ENCODE measurements at regions not wholly inside any gene's neighbourhood (a gene's known extent, or its start where the extent isn't known, plus 50 kb on each side); places are given as distances from the start of the nearest gene placed in this dataset.

DNA sequence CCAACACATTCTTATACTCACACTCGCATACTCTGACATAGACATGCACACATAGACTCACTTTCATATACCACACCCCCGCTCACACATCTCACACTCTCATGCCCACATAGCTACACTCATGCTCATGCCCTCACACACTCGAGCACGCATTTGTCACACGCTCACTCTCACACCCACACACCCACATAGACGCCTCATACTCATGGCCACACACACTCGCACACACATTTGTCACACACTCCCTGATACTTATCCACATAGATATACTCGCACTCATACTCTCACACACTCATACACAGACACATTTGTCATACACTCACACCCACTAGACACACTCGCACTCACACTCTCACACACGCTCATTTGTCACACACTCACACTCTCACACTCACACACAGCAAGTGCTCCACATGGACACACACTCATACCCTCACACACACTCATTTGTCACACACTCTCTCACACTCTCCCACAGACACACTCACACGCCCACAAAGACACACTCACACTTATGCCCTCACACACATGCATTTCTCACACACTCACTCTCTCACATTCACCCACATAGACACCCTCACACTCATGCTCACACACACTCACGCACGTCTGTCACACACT, 50.9 kb downstream of the TNP1 start:
- DNase-seq (ENCODE audit: low spot score in 2 of 2) = no peak
- Mint-ChIP-seq H3K9me3 (no peaks in the 10 kb centered on the region), H3K36me3 (ENCODE audit: insufficient read depth) (no peaks in the 10 kb centered on the region), H3K4me1 (no peaks in the 10 kb centered on the region), H3K27ac (ENCODE audit: low read depth) (no peak overlapping the region), H3K27me3 (no peaks in the 10 kb centered on the region), H3K4me3 (no peak overlapping the region)
- no peak for ATAC-seq (replicated peaks; ENCODE audit: extremely low read depth, poor library complexity, severe bottlenecking)

GRCh38 chr2:216807857-216808272, 52.0 kb downstream of the TNP1 start:
- ATAC-seq (replicated peaks; ENCODE audit: extremely low read depth, poor library complexity, severe bottlenecking) = no peak
- H3K27me3 Mint-ChIP-seq = no peaks in the 10 kb centered on the region
- H3K9me3 Mint-ChIP-seq = no peaks in the 10 kb centered on the region
- no peaks in the 10 kb centered on the region for H3K4me1 Mint-ChIP-seq
- H3K27ac Mint-ChIP-seq (ENCODE audit: low read depth) = no peak overlapping the region
- no peak overlapping the region for H3K4me3 Mint-ChIP-seq
- DNase-seq (ENCODE audit: low spot score in 2 of 2) = no peak
- H3K36me3 Mint-ChIP-seq (ENCODE audit: insufficient read depth) = no peaks in the 10 kb centered on the region

- no peaks in the 10 kb centered on the region for H3K9me3 Mint-ChIP-seq
- ATAC-seq (replicated peaks; ENCODE audit: extremely low read depth, poor library complexity, severe bottlenecking) = no peak
Measured at GRCh38 chr2:216804357-216805350, 55.2 kb downstream of the TNP1 start.

DNA sequence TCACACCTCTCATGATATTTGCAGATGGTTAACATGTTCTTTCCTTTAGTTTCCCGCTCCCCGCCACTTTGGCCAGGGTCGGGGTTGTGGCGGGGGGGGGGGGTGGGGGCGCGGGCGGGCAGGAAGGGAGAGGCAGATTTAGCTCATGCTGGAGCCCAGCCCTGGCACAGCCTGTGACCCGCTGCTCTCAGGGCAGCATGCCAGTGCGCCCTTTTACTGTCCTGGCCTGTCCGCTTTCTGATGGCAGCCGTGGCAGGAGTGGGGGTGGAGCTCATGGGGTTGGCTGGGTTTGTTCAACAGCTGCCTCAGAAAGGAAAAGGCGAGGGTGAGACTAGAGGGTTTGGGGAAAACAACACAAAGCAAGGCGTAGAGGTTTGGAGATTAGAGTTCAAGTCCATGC, 56.1 kb downstream of the TNP1 start:
- no peaks in the 10 kb centered on the region for H3K4me1 Mint-ChIP-seq
- DNase-seq (ENCODE audit: low spot score in 2 of 2) (no peak), ATAC-seq (replicated peaks; ENCODE audit: extremely low read depth, poor library complexity, severe bottlenecking) (no peak)
- H3K9me3 Mint-ChIP-seq = no peaks in the 10 kb centered on the region
- H3K27ac Mint-ChIP-seq (ENCODE audit: low read depth) = no peak overlapping the region
- no peak overlapping the region for H3K4me3 Mint-ChIP-seq
- H3K27me3 Mint-ChIP-seq = no peaks in the 10 kb centered on the region
- H3K36me3 Mint-ChIP-seq (ENCODE audit: insufficient read depth) = no peaks in the 10 kb centered on the region

More at GRCh38 chr2:216804357-216805350, 55.2 kb downstream of the TNP1 start:
- DNase-seq (ENCODE audit: low spot score in 2 of 2) = no peak
- Mint-ChIP-seq H3K4me3 (no peak overlapping the region), H3K4me1 (no peaks in the 10 kb centered on the region), H3K36me3 (ENCODE audit: insufficient read depth) (no peaks in the 10 kb centered on the region), H3K27ac (ENCODE audit: low read depth) (no peak overlapping the region), H3K27me3 (no peaks in the 10 kb centered on the region)

- no peak overlapping the region for H3K4me3 Mint-ChIP-seq
- no peak for DNase-seq (ENCODE audit: low spot score in 2 of 2)
- no peak for ATAC-seq (replicated peaks; ENCODE audit: extremely low read depth, poor library complexity, severe bottlenecking)
- no peaks in the 10 kb centered on the region for H3K27me3 Mint-ChIP-seq
- H3K4me1 Mint-ChIP-seq = no peaks in the 10 kb centered on the region
- no peak overlapping the region for H3K27ac Mint-ChIP-seq (ENCODE audit: low read depth)
- H3K9me3 Mint-ChIP-seq = no peaks in the 10 kb centered on the region
- H3K36me3 Mint-ChIP-seq (ENCODE audit: insufficient read depth) = no peaks in the 10 kb centered on the region
Measured at GRCh38 chr2:216802516-216803215, 57.2 kb downstream of the TNP1 start.

DNA sequence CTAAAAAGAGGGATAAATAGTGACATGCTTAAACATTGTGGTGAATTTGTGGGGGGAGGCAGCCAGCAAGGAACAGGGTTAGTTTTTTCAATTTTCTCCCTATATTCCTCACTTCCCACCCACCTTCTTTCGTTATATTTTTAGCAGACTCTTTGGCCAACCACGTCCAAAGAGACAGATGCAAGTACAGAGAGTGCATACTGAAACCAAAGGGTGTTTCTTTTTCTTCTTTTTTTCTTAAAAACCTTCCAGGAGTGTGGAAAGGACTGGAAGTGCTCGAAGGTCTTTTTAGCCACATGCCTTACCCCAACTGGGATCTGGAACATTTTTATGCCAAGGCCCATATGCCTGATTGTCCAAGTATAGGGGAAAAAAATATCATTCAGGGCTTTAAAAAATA, 59.0 kb downstream of the TNP1 start:
- Mint-ChIP-seq H3K27ac (ENCODE audit: low read depth) (no peak overlapping the region), H3K4me3 (no peak overlapping the region), H3K4me1 (no peaks in the 10 kb centered on the region), H3K9me3 (no peaks in the 10 kb centered on the region), H3K27me3 (no peaks in the 10 kb centered on the region), H3K36me3 (ENCODE audit: insufficient read depth) (no peaks in the 10 kb centered on the region)
- ATAC-seq (replicated peaks; ENCODE audit: extremely low read depth, poor library complexity, severe bottlenecking) = no peak
- no peak for DNase-seq (ENCODE audit: low spot score in 2 of 2)

DNA sequence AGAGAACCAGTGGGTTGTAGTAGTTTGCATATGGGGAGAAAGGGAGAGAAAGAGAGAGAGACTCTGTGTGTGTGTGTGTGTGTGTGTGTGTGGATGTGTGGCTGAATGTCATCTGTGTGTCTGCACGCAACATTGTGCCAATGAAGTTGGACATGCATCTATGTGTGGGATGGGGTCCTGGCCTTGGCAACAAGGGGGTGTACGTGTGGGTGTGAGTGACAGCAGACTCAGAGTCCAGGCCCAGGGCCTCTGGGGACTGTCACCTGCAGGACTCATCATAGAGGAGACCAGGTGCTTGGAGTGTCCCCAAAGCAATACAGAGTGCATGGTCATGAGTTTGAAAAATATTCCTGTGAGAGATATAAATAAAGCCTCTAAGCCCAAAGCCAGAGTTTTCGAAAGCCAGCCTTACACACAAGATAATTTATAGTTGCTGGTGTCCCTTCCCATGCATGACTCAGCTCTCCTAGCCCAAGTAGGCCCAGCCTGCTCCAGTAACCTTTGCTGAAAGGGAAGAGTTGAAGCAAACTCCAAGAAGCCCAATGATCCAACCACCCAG, 59.9 kb downstream of the TNP1 start:
- H3K4me1 Mint-ChIP-seq = no peaks in the 10 kb centered on the region
- no peaks in the 10 kb centered on the region for H3K36me3 Mint-ChIP-seq (ENCODE audit: insufficient read depth)
- no peak overlapping the region for H3K4me3 Mint-ChIP-seq
- DNase-seq (ENCODE audit: low spot score in 2 of 2) (no peak), ATAC-seq (replicated peaks; ENCODE audit: extremely low read depth, poor library complexity, severe bottlenecking) (no peak)
- no peaks in the 10 kb centered on the region for H3K9me3 Mint-ChIP-seq
- H3K27ac Mint-ChIP-seq (ENCODE audit: low read depth) = no peak overlapping the region
- no peaks in the 10 kb centered on the region for H3K27me3 Mint-ChIP-seq

GRCh38 chr2:216796115-216796840, 63.6 kb downstream of the TNP1 start:
- H3K9me3 Mint-ChIP-seq = no peaks in the 10 kb centered on the region
- H3K4me3 Mint-ChIP-seq = no peak overlapping the region
- H3K27ac Mint-ChIP-seq (ENCODE audit: low read depth) = no peak overlapping the region
- no peak for ATAC-seq (replicated peaks; ENCODE audit: extremely low read depth, poor library complexity, severe bottlenecking)
- DNase-seq (ENCODE audit: low spot score in 2 of 2) = no peak
- H3K27me3 Mint-ChIP-seq = no peaks in the 10 kb centered on the region
- no peaks in the 10 kb centered on the region for H3K4me1 Mint-ChIP-seq
- no peaks in the 10 kb centered on the region for H3K36me3 Mint-ChIP-seq (ENCODE audit: insufficient read depth)

GRCh38 chr2:216793386-216793785, 66.5 kb downstream of the TNP1 start:
- DNase-seq (ENCODE audit: low spot score in 2 of 2) = no peak
- Mint-ChIP-seq H3K4me1 (no peaks in the 10 kb centered on the region), H3K27me3 (peaks cover 6% of the 10 kb centered on the region), H3K36me3 (ENCODE audit: insufficient read depth) (no peaks in the 10 kb centered on the region), H3K27ac (ENCODE audit: low read depth) (no peak overlapping the region), H3K9me3 (no peaks in the 10 kb centered on the region), H3K4me3 (no peak overlapping the region)
- ATAC-seq (replicated peaks; ENCODE audit: extremely low read depth, poor library complexity, severe bottlenecking) = no peak

DNA sequence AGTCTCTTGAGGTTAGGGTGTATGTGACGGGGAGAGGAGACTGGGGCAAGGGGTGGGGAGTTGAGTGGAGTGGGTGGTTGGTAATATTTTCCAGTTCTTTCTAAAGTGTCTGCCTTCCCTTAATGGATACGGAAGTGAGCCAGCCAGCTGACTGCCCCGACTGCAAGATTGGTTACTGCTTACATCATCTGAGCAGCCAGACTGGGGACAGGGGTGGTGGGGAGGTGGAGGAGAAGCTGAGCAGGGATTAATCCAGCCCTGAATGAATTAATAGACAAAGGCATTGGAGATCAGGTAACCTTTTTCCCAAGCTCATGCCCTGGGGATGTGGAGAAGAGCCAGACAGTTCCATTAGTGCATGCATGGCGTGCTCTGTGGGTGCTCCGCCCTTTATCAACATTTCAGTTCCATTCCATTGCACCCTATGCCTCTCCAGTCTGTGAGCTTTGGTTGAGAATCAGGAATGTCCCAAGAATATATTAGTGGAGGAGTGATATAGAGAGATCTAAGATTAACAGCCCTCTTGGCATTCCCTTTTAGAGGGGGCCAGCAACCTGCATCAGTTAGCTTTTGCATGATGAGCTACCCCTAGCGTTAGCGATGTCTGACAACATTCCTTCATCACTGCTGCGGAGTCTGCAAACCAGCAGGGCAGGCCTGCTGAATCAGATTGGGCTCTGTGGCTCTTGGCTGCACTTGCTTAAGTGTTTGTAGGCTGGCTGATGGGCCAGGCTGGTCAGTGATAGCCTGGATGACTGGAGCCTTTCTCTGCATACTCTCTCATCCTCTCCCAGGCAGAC, 67.4 kb downstream of the TNP1 start:
- Mint-ChIP-seq H3K9me3 (no peaks in the 10 kb centered on the region), H3K27ac (ENCODE audit: low read depth) (no peak overlapping the region), H3K4me1 (no peaks in the 10 kb centered on the region), H3K4me3 (no peak overlapping the region), H3K36me3 (ENCODE audit: insufficient read depth) (no peaks in the 10 kb centered on the region), H3K27me3 (peaks cover 6% of the 10 kb centered on the region)
- ATAC-seq (replicated peaks; ENCODE audit: extremely low read depth, poor library complexity, severe bottlenecking) (no peak), DNase-seq (ENCODE audit: low spot score in 2 of 2) (no peak)

DNA sequence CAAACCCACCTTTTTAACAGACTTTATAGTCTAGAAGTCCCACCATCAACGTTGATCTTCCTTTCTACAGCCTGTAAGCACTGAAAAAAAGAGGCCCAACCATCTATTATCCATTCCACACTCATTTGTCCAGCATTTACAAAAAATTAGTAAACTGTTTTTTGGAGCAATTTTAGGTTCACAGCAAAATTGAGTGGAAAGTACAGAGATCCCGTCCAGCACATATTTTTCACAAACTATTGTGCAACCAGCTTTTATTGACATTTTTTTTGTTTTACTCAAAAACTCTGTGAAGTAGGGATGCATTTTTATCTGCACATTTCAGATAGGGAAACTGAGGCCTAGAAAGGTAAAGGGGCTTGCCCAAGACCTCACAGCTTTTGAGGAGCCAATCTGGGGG, 68.6 kb downstream of the TNP1 start:
- peaks cover 17% of the 10 kb centered on the region for H3K27me3 Mint-ChIP-seq
- no peaks in the 10 kb centered on the region for H3K36me3 Mint-ChIP-seq (ENCODE audit: insufficient read depth)
- ATAC-seq (replicated peaks; ENCODE audit: extremely low read depth, poor library complexity, severe bottlenecking) (no peak), DNase-seq (ENCODE audit: low spot score in 2 of 2) (no peak)
- no peaks in the 10 kb centered on the region for H3K4me1 Mint-ChIP-seq
- H3K4me3 Mint-ChIP-seq = no peak overlapping the region
- H3K27ac Mint-ChIP-seq (ENCODE audit: low read depth) = no peak overlapping the region
- no peaks in the 10 kb centered on the region for H3K9me3 Mint-ChIP-seq

Data from central memory CD8-positive, alpha-beta T cell (primary cell).